GM12872 (cell line): ENCODE measurements at regions not wholly inside any gene's neighbourhood (a gene's known extent, or its start where the extent isn't known, plus 50 kb on each side); places are given as distances from the start of the nearest gene placed in this dataset.

Source experiments
- CTCF ChIP-seq: IDR thresholded peaks from 3 replicates; pipeline ENCODE4 v1.5.1; 2011; ENCODE audit warnings: low read depth, mild to moderate bottlenecking, low read length, moderate library complexity; ENCODE audit not compliant: insufficient read depth

GRCh38 chr17:73834684-73835343 lies 190.6 kb upstream of the SDK2 start:
- no peak for TF ChIP-seq CTCF

GRCh38 chr17:73835605-73836004 lies 191.4 kb upstream of the SDK2 start:
- no peak for TF ChIP-seq CTCF

- no peak for TF ChIP-seq CTCF
Measured at GRCh38 chr17:73838815-73839214, 194.6 kb upstream of the SDK2 start.

GRCh38 chr17:73840829-73841228 lies 196.6 kb upstream of the SDK2 start:
- no peak for TF ChIP-seq CTCF

GRCh38 chr17:73841431-73842060 lies 197.3 kb upstream of the SDK2 start:
- peak; percentile 42; the same call in 2 of the 3 replicates for TF ChIP-seq CTCF

- no peak for TF ChIP-seq CTCF
Measured at GRCh38 chr17:73847952-73848351, 203.7 kb upstream of the SDK2 start.

- TF ChIP-seq CTCF: no peak
Measured at GRCh38 chr17:73850426-73850825, 206.2 kb upstream of the SDK2 start.
